ENCODE measurements at regions not wholly inside any gene's neighbourhood (a gene's known extent, or its start where the extent isn't known, plus 50 kb on each side); places are given as distances from the start of the nearest gene placed in this dataset.

GRCh38 chr7:155953781-155954549 lies 141.7 kb upstream of the SHH start:
- FAIRE-seq (no peak), DNase-seq (no peak)
- no peak for TF ChIP-seq CTCF (IDR thresholded peaks at IDR 0.05; ENCODE audit: borderline replicate concordance, extremely low read depth, insufficient read depth)
- Histone ChIP-seq H3K9me3 (ENCODE audit: control insufficient read depth in 2 of 3, insufficient read depth in 1 of 3, low read length in 3 of 3) (no peaks in the 10 kb centered on the region), H3K4me3 (ENCODE audit: low read length in 3 of 3) (no peak overlapping the region), H3K27me3 (ENCODE audit: control insufficient read depth, insufficient read depth, low read length) (no peaks in the 10 kb centered on the region), H3K4me1 (ENCODE audit: control insufficient read depth in 2 of 3, insufficient read depth in 2 of 3, low read depth in 1 of 3, low read length in 3 of 3) (no peaks in the 10 kb centered on the region), H3K27ac (ENCODE audit: low read depth in 2 of 2, low read length in 2 of 2) (no peak overlapping the region), H3K36me3 (ENCODE audit: control insufficient read depth in 2 of 3, insufficient read depth in 3 of 3, low read length in 3 of 3) (no peaks in the 10 kb centered on the region), H3K9ac (ENCODE audit: low read length in 3 of 3) (no peak overlapping the region)
- intact Hi-C loops (cut with DNase I): no loop called here

DNA sequence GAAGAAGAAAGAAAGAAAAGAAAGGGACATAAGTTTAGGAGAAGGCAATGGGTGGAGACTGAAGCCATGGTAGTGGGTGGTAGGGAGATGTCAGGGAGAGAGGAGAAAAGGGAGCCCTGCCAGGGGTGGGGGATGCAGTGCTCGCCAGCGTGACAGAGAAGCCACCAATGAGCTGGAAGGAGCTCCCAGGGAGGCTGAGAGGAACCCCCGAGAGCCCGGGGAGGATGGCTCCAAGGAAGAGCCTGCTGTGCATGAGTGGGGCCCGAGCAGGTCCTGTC lies 141.2 kb upstream of the SHH start:
- H3K27ac ChIP-seq (ENCODE audit: low read depth in 2 of 2, low read length in 2 of 2): no peak overlapping the region
- FAIRE-seq (no peak), DNase-seq (no peak)
- no peaks in the 10 kb centered on the region for H3K4me1 ChIP-seq (ENCODE audit: control insufficient read depth in 2 of 3, insufficient read depth in 2 of 3, low read depth in 1 of 3, low read length in 3 of 3)
- H3K36me3 ChIP-seq (ENCODE audit: control insufficient read depth in 2 of 3, insufficient read depth in 3 of 3, low read length in 3 of 3): no peaks in the 10 kb centered on the region
- H3K27me3 ChIP-seq (ENCODE audit: control insufficient read depth, insufficient read depth, low read length): no peaks in the 10 kb centered on the region
- no peak overlapping the region for H3K4me3 ChIP-seq (ENCODE audit: low read length in 3 of 3)
- TF ChIP-seq CTCF (IDR thresholded peaks at IDR 0.05; ENCODE audit: borderline replicate concordance, extremely low read depth, insufficient read depth): no peak
- intact Hi-C loops (cut with DNase I): no loop called here
- H3K9ac ChIP-seq (ENCODE audit: low read length in 3 of 3): no peak overlapping the region
- no peaks in the 10 kb centered on the region for H3K9me3 ChIP-seq (ENCODE audit: control insufficient read depth in 2 of 3, insufficient read depth in 1 of 3, low read length in 3 of 3)

- TF ChIP-seq CTCF (IDR thresholded peaks at IDR 0.05; ENCODE audit: borderline replicate concordance, extremely low read depth, insufficient read depth): no peak
- Histone ChIP-seq H3K4me3 (ENCODE audit: low read length in 3 of 3) (no peak overlapping the region), H3K27me3 (ENCODE audit: control insufficient read depth, insufficient read depth, low read length) (no peaks in the 10 kb centered on the region), H3K9ac (ENCODE audit: low read length in 3 of 3) (no peak overlapping the region), H3K4me1 (ENCODE audit: control insufficient read depth in 2 of 3, insufficient read depth in 2 of 3, low read depth in 1 of 3, low read length in 3 of 3) (no peaks in the 10 kb centered on the region), H3K27ac (ENCODE audit: low read depth in 2 of 2, low read length in 2 of 2) (no peak overlapping the region), H3K36me3 (ENCODE audit: control insufficient read depth in 2 of 3, insufficient read depth in 3 of 3, low read length in 3 of 3) (no peaks in the 10 kb centered on the region), H3K9me3 (ENCODE audit: control insufficient read depth in 2 of 3, insufficient read depth in 1 of 3, low read length in 3 of 3) (no peaks in the 10 kb centered on the region)
- peak in 1 of 5 donors; percentile 94 for DNase-seq
- intact Hi-C loops (cut with DNase I): no loop called here
- FAIRE-seq: no peak
Measured at GRCh38 chr7:155951554-155952158, 139.4 kb upstream of the SHH start.

All from kidney (tissue), 13 donors.